A673 (cell line): ENCODE measurements at regions not wholly inside any gene's neighbourhood (a gene's known extent, or its start where the extent isn't known, plus 50 kb on each side); places are given as distances from the start of the nearest gene placed in this dataset.

Source experiments
- CTCF ChIP-seq: fragments of 300-800, 200-600 bp; sonication (generic); conservative IDR thresholded peaks from 2 replicates; pipeline ENCODE4 v1.5.1; 2017; ENCODE audit warnings: low read depth, mild to moderate bottlenecking, antibody characterized with exemption, low read length, moderate library complexity, mixed read lengths
- EZH2 ChIP-seq: fragments of 200-600 bp; sonication (generic); IDR thresholded peaks from 2 replicates; pipeline ENCODE4 v1.6.1; 2017; ENCODE audit warnings: borderline replicate concordance, low read depth, mild to moderate bottlenecking, mixed read lengths, antibody characterized with exemption, low read length; ENCODE audit not compliant: poor library complexity, severe bottlenecking

- TF ChIP-seq CTCF (no peak), EZH2 (no peak)
Measured at GRCh38 chr16:60061396-60061795, 1327.3 kb upstream of the GOT2 start.
